DOHH2 (cell line): ENCODE measurements at regions not wholly inside any gene's neighbourhood (a gene's known extent, or its start where the extent isn't known, plus 50 kb on each side); places are given as distances from the start of the nearest gene placed in this dataset.

Experiments used
- H3F3A ChIP-seq: fragments of 200-600 bp; sonication (generic), shearing (Covaris generic); 2 replicates; pipeline ENCODE4 v1.6.0; 2016; ENCODE audit warnings: antibody characterized with exemption, mild to moderate bottlenecking; ENCODE audit not compliant: control insufficient read depth, insufficient read depth
- H3K27ac ChIP-seq: fragments of 200-600 bp; sonication (generic); 2 replicates; pipeline ENCODE4 v1.5.1; 2014; ENCODE audit warnings: low read depth, mild to moderate bottlenecking, low read length, moderate library complexity
- H3K27me3 ChIP-seq: fragments of 200-600 bp; sonication (generic); 2 replicates; pipeline ENCODE4 v1.6.1; 2014; ENCODE audit warnings: mild to moderate bottlenecking, low read length, mixed read lengths; ENCODE audit not compliant: control insufficient read depth
- H3K36me3 ChIP-seq: fragments of 200-600 bp; sonication (generic); 2 replicates; pipeline ENCODE4 v1.6.1; 2014; ENCODE audit warnings: mild to moderate bottlenecking, low read length, moderate library complexity, mixed read lengths; ENCODE audit not compliant: control insufficient read depth
- H3K4me1 ChIP-seq: fragments of 200-600 bp; sonication (generic); 2 replicates; pipeline ENCODE4 v1.6.1; 2014; ENCODE audit warnings: mild to moderate bottlenecking, low read length, mixed read lengths; ENCODE audit not compliant: control insufficient read depth
- H3K4me2 ChIP-seq: fragments of 200-600 bp; sonication (generic); 2 replicates; pipeline ENCODE4 v1.6.0; 2014; ENCODE audit warnings: mild to moderate bottlenecking, low read length, moderate library complexity
- H3K4me3 ChIP-seq: fragments of 200-600 bp; sonication (generic); 2 replicates; pipeline ENCODE4 v1.5.1; 2014; ENCODE audit warnings: mild to moderate bottlenecking, low read length, mixed read lengths
- H3K79me2 ChIP-seq: fragments of 200-600 bp; sonication (generic); 2 replicates; pipeline ENCODE4 v1.6.1; 2014; ENCODE audit warnings: mild to moderate bottlenecking, low read length, mixed read lengths; ENCODE audit not compliant: control insufficient read depth
- H3K9me2 ChIP-seq: fragments of 200-600 bp; sonication (generic); replicated peaks from 2 replicates; pipeline ENCODE4 v1.6.1; 2014; ENCODE audit warnings: mild to moderate bottlenecking, low read length, mixed read lengths; ENCODE audit not compliant: control insufficient read depth
- H3K9me3 ChIP-seq: fragments of 200-600 bp; sonication (generic); 2 replicates; pipeline ENCODE4 v1.6.1; 2014; ENCODE audit warnings: antibody characterized with exemption, low read length, mixed read lengths; ENCODE audit not compliant: control insufficient read depth, insufficient read depth
- H4K20me1 ChIP-seq: fragments of 200-600 bp; sonication (generic); 2 replicates; pipeline ENCODE4 v1.6.0; 2014; ENCODE audit warnings: low read depth, mild to moderate bottlenecking, antibody characterized with exemption, low read length, moderate library complexity; ENCODE audit not compliant: control insufficient read depth, insufficient read depth
- EZH2phosphoT487 ChIP-seq: fragments of 200-600 bp; sonication (generic); IDR thresholded peaks from 2 replicates; pipeline ENCODE4 v1.6.1; 2017; ENCODE audit warnings: borderline replicate concordance, mild to moderate bottlenecking, antibody characterized with exemption, low read length, moderate library complexity, mixed read lengths
- TF ChIP-seq, protein P1 (sequence below): fragments of 200-600 bp; sonication (generic); IDR thresholded peaks from one replicate; pipeline ENCODE4 v1.5.1; 2014; ENCODE audit warnings: antibody characterized with exemption, mild to moderate bottlenecking, low read depth, low read length; ENCODE audit not compliant: poor library complexity, severe bottlenecking

DNA sequence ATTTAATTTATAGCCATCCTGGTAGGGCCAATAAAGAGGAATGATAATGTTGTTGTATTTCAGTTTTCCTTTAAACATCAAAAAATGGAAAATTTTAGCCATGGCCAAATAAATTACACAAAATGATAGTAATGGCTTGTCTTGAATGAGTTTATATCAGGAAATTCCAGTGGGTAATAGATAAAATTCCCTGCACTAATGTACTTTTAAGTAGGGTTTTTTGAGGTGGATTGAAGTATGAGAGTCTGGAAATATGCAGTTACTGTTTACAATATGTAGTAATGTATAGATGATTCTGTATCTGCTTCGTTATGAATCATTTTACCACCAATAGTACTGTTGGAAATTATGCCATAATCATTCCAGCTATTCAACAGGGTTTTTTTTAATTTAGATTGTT lies 219.4 kb upstream of the ROBO2 start:
- no peaks in the 10 kb centered on the region for H3K27me3 ChIP-seq
- H3K27ac ChIP-seq, result no peak overlapping the region
- no peaks in the 10 kb centered on the region for H4K20me1 ChIP-seq
- H3K79me2 ChIP-seq, result no peaks in the 10 kb centered on the region
- no peaks in the 10 kb centered on the region for H3K4me1 ChIP-seq
- H3K36me3 ChIP-seq, result no peaks in the 10 kb centered on the region
- H3K9me2 ChIP-seq, result no peaks in the 10 kb centered on the region
- H3F3A ChIP-seq, result no peaks in the 10 kb centered on the region
- H3K4me2 ChIP-seq, result no peak overlapping the region
- H3K9me3 ChIP-seq, result no peaks in the 10 kb centered on the region
- TF ChIP-seq, protein P1, sequence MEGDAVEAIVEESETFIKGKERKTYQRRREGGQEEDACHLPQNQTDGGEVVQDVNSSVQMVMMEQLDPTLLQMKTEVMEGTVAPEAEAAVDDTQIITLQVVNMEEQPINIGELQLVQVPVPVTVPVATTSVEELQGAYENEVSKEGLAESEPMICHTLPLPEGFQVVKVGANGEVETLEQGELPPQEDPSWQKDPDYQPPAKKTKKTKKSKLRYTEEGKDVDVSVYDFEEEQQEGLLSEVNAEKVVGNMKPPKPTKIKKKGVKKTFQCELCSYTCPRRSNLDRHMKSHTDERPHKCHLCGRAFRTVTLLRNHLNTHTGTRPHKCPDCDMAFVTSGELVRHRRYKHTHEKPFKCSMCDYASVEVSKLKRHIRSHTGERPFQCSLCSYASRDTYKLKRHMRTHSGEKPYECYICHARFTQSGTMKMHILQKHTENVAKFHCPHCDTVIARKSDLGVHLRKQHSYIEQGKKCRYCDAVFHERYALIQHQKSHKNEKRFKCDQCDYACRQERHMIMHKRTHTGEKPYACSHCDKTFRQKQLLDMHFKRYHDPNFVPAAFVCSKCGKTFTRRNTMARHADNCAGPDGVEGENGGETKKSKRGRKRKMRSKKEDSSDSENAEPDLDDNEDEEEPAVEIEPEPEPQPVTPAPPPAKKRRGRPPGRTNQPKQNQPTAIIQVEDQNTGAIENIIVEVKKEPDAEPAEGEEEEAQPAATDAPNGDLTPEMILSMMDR, result no peak
- TF ChIP-seq EZH2phosphoT487, result no peak
- H3K4me3 ChIP-seq, result no peak overlapping the region

DNA sequence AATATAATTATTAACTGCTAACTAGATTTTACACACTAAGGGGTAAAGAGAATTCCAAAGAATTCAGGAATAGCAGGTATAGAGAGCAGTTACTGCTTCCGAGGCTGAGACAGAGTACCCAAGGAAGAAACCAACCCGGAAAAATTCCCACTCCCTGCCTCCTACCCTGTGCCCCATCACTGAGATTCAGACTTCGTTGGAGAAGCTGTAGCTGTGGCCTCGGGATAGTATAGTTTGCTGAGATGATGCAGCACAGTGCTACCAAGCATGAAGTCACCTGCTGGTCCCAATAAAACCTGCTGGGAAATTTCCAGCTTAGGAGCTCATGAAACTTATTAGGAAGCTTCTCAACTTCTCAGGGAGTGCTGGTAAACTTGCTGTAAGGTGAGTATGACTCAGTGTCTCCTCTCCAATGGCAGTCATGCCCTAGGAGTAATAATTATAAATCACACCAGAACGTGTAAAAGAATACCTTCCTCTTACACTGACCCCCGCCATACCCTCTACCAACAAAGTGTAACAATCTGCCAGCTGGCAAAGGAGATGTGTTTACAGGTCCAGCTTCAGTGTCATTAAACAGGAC lies 215.2 kb upstream of the ROBO2 start:
- H4K20me1 ChIP-seq, result no peaks in the 10 kb centered on the region
- no peak overlapping the region for H3K27ac ChIP-seq
- H3K36me3 ChIP-seq, result no peaks in the 10 kb centered on the region
- no peaks in the 10 kb centered on the region for H3K4me1 ChIP-seq
- no peak overlapping the region for H3K4me3 ChIP-seq
- H3K27me3 ChIP-seq, result no peaks in the 10 kb centered on the region
- H3K9me3 ChIP-seq, result no peaks in the 10 kb centered on the region
- no peak for TF ChIP-seq EZH2phosphoT487
- TF ChIP-seq, protein P1, result no peak
- H3K9me2 ChIP-seq, result no peaks in the 10 kb centered on the region
- H3K79me2 ChIP-seq, result no peaks in the 10 kb centered on the region
- H3K4me2 ChIP-seq, result no peak overlapping the region
- no peaks in the 10 kb centered on the region for H3F3A ChIP-seq

DNA sequence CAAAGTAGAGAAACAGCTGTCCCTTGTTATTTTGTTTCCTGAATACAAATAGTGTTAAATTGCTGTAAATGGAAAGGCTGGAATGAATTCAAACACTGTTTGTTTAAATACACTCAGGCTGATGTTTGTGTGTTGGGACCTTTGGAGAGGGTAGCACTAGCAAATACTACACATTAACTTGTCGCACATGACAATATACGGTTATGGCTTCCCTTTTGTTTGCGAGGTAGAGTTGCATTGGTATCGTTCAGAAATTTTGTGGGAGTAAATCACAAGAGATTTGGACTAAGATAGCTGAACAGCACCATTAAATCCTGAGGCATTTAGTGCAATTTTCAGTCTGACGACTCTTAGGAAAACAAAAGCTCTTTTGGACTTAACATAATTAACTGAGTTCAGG lies 213.0 kb upstream of the ROBO2 start:
- Histone ChIP-seq H3K9me2 (no peaks in the 10 kb centered on the region), H3K79me2 (no peaks in the 10 kb centered on the region), H3F3A (no peaks in the 10 kb centered on the region), H3K4me3 (no peak overlapping the region), H3K4me2 (no peak overlapping the region), H3K27ac (no peak overlapping the region), H3K4me1 (no peaks in the 10 kb centered on the region), H4K20me1 (no peaks in the 10 kb centered on the region), H3K36me3 (no peaks in the 10 kb centered on the region), H3K9me3 (no peaks in the 10 kb centered on the region), H3K27me3 (no peaks in the 10 kb centered on the region)
- TF ChIP-seq, protein P1, result no peak
- no peak for TF ChIP-seq EZH2phosphoT487
